HG03060 (cell line): ENCODE measurements at regions not wholly inside any gene's neighbourhood (a gene's known extent, or its start where the extent isn't known, plus 50 kb on each side); places are given as distances from the start of the nearest gene placed in this dataset.

Experiments
- ATAC-seq: cut with Tn5 transposase; IDR thresholded peaks from one replicate; pipeline ENCODE4 v1.9.1; 2021; ENCODE audit warnings: low read depth, moderate number of reproducible peaks; ENCODE audit not compliant: unreplicated experiment

- ATAC-seq: no peak
These were observed 59.6 kb downstream of the C3orf38 start for GRCh38 chr3:88209356-88209755.

DNA sequence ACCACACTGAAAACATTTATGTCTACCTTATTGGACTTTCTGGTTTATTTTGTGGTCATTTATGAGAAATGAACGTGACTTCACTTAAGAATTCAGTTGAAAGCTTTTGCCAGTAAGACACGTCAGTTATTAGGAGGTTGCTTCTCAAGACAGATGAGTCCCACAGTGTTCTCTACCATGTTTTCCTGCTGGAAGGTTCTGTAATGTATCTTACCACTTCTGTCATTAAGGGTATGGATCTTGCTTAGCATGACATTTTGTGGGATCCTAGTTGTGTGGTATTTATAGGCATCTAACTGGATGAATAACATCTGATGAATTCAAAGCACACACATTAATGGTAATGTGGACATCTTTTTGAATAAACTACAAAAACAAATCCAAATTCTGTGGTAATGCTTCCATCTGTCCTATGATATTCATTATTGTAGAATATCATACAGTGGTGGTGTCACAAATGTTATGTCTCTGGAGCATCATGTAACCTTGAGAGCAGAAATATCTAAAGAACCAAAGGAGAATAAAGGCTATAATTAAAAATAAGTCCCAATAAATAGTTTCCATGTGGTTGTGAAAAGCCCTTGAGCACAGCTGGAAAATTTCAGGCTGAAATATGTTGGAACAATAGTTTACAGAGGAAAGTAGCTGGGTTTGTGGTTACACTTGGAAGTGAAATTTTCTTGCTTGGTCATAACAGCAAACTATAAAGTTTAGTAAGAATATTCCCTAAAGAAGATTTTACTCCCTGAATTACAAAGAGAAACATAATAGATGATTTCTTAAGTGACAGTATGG is 61.5 kb downstream of the C3orf38 start:
- ATAC-seq: no peak

GRCh38 chr3:88219138-88219792 is 69.5 kb downstream of the C3orf38 start:
- no peak for ATAC-seq

- no peak for ATAC-seq
These were observed 70.4 kb downstream of the C3orf38 start for GRCh38 chr3:88220126-88220525.

DNA sequence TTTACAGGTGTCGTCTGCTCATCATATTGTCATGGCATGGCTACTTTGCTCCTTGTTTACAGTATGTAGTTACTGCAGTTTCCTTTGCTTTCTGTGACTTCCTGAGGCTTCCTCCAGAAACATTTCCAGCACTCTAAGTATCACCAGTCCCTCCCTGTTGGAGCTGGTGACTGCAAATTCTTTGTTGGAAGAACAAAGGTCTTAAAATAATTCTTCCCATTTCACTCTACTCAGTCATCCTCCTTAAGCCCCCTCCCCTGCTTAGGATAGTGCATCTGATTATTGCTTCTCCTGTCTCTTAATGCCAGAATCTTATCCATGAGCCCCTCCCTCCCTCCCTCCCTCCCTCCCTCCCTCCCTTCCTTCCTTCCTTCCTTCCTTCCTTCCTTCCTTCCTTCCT is 72.0 kb downstream of the C3orf38 start:
- ATAC-seq: no peak

- ATAC-seq: no peak
These were observed 72.6 kb downstream of the C3orf38 start for GRCh38 chr3:88222343-88222742.

DNA sequence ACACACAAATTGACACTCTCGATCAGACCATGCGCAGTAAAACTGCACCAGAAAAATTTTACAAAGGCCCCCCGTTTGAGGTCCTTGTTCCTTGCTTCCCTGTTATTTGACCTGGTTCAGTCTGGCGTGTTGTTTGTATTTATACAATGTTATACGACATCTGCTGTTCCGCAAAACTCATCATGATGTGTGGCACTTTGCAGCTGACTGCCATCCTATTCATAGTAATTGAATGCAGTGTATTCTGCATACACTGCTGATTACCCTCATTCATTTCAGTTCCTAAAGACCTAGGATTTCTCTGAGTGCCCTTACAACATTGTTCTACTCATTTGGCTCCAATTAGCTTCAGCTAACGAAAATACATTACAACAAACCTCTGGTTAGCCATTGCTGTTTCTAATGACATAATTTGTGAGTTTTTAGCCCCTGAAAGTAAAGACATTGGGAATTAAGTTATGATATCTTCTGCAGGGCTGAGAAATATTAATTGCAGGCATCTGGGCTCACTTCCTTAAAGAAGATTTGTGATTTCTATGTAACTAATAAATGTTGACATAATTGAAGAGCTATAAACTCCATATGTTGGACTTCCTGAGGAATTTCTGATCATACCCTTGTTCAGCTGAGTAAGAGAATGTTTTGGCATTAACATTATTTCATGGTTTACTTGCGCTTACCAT is 75.7 kb downstream of the C3orf38 start:
- no peak for ATAC-seq

GRCh38 chr3:88226910-88227309 is 77.2 kb downstream of the C3orf38 start:
- no peak for ATAC-seq

GRCh38 chr3:88230638-88231037 is 80.9 kb downstream of the C3orf38 start:
- ATAC-seq: no peak

DNA sequence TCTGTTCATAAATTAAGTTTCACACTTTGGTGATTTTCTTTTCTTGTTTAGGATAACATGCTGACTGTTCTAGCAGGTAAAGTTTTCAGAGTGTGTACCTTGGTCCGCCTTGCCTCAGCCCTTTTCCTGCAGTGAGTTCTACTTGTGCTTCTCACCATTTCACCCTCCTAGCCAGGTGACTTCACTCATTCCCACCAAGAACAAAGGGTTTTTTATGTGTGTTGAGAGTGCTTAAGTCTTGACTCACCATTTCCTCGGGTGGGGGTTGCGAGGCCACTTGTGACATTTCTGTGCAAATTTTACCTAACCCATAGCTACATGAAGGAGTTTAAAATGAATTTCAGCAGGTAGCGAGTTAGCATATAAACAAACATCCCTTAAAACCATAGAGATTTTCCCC is 81.4 kb downstream of the C3orf38 start:
- ATAC-seq: no peak

- ATAC-seq: no peak
These were observed 81.9 kb downstream of the C3orf38 start for GRCh38 chr3:88231632-88232031.

GRCh38 chr3:88235102-88235501 is 85.3 kb downstream of the C3orf38 start:
- no peak for ATAC-seq

- ATAC-seq: no peak
These were observed 90.1 kb downstream of the C3orf38 start for GRCh38 chr3:88239870-88240269.

- no peak for ATAC-seq
These were observed 98.9 kb downstream of the C3orf38 start for GRCh38 chr3:88248658-88249057.

DNA sequence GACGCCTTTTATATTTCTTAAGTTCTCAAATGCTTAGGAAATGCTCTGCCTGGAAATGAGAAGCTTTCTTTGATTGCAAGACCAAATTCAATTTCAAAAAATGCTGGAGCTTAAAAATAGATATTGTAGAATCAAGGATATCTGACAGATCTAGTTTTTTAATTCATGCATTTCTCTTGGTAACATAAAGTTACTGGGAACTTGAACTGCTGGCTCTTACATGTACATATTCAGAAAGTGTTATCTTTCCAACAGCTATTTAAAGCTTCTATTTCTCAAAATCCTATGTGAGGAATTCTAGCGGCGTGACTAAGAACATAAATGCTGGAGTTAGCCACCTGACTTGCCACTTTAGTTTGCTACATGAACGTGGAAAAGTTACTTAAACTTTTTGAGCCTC is 109.3 kb downstream of the C3orf38 start:
- ATAC-seq: no peak

DNA sequence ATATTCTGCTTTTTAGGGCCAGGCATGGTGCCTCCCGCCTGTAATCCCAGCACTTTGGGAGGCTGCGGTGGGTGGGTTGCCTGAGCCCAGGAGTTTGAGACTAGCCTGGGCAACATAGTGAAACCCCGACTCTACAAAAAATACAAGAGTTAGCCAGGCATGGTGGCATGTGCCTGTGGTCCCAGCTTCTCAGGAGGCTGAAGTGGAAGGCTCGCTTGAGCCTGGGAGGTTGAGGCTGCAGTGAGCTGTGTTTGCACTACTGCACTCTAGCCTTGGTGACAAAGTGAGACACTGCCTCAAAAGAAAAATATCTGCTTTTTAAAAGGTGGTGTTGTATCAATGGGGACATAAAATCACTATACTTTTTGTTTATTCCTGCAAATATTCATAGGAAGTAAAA is 112.8 kb downstream of the C3orf38 start:
- ATAC-seq: no peak

- ATAC-seq: no peak
These were observed 113.8 kb downstream of the C3orf38 start for GRCh38 chr3:88263417-88264100.

DNA sequence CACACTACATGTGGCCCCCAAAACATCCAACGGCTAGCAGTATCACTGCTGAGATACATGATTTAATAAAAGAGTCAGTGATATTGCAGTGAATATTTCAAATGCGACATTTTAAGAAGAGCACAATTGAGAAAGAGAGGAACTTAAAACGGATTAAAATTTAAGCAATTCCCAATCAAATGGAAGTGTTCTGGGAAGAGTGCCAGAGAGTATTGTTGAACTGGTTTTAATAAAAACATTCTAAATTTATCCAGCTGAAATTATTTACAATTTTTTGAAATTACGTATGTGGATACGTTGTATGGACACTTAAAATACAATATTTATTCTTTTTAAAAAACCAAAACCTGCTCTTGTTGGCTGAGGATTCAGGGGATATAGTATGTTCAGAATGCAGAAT is 117.7 kb downstream of the C3orf38 start:
- ATAC-seq: no peak

DNA sequence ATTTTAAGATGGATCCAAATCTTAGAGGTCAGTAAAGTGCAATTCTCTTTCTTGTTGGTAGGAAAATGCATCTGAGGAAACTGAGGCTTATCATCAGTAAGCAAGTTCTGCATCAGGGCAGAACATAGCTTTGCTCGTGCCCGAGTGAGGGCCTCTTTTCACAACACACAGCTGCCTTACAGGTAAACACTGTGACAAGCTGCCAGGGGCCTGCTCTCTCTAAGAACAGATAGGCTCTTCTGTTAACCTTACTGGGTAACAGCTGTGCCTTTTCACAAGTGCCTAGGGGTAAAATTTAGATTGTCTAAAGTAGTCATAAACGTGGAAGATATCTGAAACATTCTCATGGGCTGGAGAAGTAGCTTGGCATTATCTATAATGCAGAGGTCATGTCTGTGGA is 118.1 kb downstream of the C3orf38 start:
- no peak for ATAC-seq

- ATAC-seq: no peak
These were observed 130.6 kb downstream of the C3orf38 start for GRCh38 chr3:88280326-88280725.
